GM23338 (cell line): ENCODE measurements at regions not wholly inside any gene's neighbourhood (a gene's known extent, or its start where the extent isn't known, plus 50 kb on each side); places are given as distances from the start of the nearest gene placed in this dataset.

Experiments used
- CREB1 ChIP-seq: fragments of 250-450 bp; sonication (Bioruptor Pico); IDR thresholded peaks from 2 replicates; pipeline ENCODE4 v1.5.0; 2020; ENCODE audit warnings: low read depth, mild to moderate bottlenecking, moderate library complexity
- CTCF ChIP-seq, 2 experiments: fragments of 200-600 bp in 1 of 2; sonication (generic) in 1 of 2; conservative IDR thresholded peaks; 2 replicates each; pipeline versions ENCODE4 v1.5.1 to v1.6.1; 2016 to 2017; ENCODE audit warnings: antibody characterized with exemption in 2 of 2, low read depth in 2 of 2, mild to moderate bottlenecking in 2 of 2, moderate library complexity in 1 of 2
- EZH2 ChIP-seq: fragments of 200-600 bp; sonication (generic); IDR thresholded peaks from one replicate; pipeline ENCODE4 v1.8.0; 2017; ENCODE audit warnings: antibody characterized with exemption, mild to moderate bottlenecking, low read depth; ENCODE audit not compliant: unreplicated experiment
- EZH2phosphoT487 ChIP-seq: fragments of 200-600 bp; sonication (generic); IDR thresholded peaks from one replicate; pipeline ENCODE4 v1.8.1; 2018; ENCODE audit warnings: antibody characterized with exemption; ENCODE audit not compliant: unreplicated experiment
- JUNB ChIP-seq: IDR thresholded peaks from one replicate; pipeline ENCODE4 v1.6.1; 2016; ENCODE audit warnings: antibody characterized with exemption; ENCODE audit not compliant: unreplicated experiment
- NANOG ChIP-seq: IDR thresholded peaks from 2 replicates; pipeline ENCODE4 v1.6.1; 2016; ENCODE audit warnings: antibody characterized with exemption, borderline replicate concordance
- POLR2AphosphoS5 ChIP-seq: IDR thresholded peaks from 2 replicates; pipeline ENCODE4 v1.6.1; 2016; ENCODE audit warnings: antibody characterized with exemption, low read depth
- REST ChIP-seq: IDR thresholded peaks from one replicate; pipeline ENCODE4 v1.6.1; 2018; ENCODE audit warnings: antibody characterized with exemption; ENCODE audit not compliant: unreplicated experiment
- STAT1 ChIP-seq: IDR thresholded peaks from one replicate; pipeline ENCODE4 v1.6.1; 2016; ENCODE audit warnings: antibody characterized with exemption; ENCODE audit not compliant: unreplicated experiment
- TF ChIP-seq, protein P1 (sequence below): IDR thresholded peaks from 2 replicates; pipeline ENCODE4 v1.6.1; 2016; ENCODE audit warnings: antibody characterized with exemption

DNA sequence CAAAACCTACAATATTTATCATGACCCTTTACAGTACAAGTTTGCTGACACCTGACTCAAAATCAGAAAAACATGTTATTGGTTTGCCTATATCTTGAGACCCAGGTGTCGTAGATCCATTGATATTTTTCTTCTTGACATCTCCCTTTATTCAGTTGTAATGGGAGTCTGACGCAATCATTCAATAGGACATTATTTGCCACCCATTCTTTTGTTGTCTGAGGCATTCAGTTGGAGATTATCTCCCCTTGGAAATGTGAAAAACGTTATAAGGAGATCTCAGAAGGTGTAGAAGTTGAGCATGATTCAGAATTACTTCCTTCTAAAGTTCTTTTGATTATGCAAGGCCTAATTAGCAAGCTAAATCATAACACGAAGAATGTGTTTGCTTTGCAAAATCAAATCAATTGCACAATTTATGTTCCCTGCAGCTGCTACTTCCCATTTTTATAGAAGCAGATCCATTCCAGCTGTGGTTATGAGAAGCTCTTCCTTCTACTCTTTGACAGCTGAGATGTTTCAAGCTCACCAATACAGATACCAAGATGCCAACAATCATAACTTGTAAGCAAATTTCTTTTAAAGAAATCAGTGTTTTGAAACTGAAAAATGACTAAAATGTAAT, 228.2 kb upstream of the SYT1 start:
- TF ChIP-seq EZH2phosphoT487 (no peak), CTCF (conservative IDR thresholded peaks at IDR 0.05; ENCODE audit: low read depth in 2 of 2) (no peak), EZH2 (no peak), POLR2AphosphoS5 (no peak), JUNB (no peak), REST (no peak), CREB1 (CRISPR knock-in tag) (no peak), STAT1 (no peak), NANOG (no peak)
- TF ChIP-seq, protein P1, sequence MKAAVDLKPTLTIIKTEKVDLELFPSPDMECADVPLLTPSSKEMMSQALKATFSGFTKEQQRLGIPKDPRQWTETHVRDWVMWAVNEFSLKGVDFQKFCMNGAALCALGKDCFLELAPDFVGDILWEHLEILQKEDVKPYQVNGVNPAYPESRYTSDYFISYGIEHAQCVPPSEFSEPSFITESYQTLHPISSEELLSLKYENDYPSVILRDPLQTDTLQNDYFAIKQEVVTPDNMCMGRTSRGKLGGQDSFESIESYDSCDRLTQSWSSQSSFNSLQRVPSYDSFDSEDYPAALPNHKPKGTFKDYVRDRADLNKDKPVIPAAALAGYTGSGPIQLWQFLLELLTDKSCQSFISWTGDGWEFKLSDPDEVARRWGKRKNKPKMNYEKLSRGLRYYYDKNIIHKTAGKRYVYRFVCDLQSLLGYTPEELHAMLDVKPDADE, result no peak
